Muscle of arm (tissue), 1 donor: ENCODE measurements at regions not wholly inside any gene's neighbourhood (a gene's known extent, or its start where the extent isn't known, plus 50 kb on each side); places are given as distances from the start of the nearest gene placed in this dataset.

Experiments
- DNase-seq: peaks from one replicate; pipeline ENCODE4 v3.0.0-alpha.2; 2013

- no peak for DNase-seq
These were observed 309.6 kb upstream of the EDNRB start for GRCh38 chr13:78228211-78228610.

DNA sequence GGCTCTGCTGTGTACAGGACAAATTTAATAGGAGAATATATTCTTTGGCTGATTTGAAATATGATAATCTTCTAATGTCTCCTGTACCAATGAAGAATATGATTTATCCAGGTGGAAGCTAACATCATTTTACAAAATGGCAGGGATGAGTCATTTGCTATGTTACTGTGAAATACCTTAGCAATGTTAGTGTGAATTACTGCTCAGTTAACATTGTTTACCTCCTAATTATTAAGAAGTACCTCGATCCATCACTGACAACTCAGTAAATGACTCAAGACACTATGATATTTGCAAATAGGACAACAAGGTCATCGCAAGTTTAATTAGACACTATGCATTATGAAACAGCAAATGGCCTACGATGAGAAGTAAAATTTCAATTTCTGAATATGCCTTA, 309.1 kb upstream of the EDNRB start:
- DNase-seq = no peak

DNA sequence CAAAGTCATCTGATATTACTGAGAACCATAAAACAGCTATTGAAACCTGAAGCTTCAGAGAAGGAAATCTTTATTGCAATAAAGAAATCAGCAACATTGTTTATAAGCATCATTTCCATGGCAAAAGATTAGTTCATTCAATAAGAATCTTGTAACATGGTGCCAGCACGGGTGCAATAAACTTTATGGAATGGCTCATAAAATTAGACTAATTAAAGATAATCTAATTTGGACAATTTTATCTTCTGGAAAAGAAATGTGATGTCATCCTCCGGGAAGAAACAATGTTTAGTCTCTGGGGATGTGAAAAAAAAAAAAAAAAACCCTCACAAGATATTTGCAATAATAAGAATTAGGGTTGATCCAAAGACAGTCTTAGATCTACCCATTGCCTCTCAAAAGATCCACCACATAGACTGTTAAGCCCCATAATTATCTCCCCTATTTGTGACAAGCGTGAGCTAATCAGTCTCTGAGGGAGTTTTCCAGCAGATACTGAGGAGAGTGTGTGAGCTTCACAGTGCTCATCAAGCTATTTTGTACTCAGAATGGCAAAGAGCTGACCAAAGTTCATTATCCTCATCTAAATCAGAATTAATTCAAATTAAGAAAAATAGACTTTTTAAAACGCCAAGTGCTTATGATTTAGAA, 297.0 kb upstream of the EDNRB start:
- no peak for DNase-seq

DNA sequence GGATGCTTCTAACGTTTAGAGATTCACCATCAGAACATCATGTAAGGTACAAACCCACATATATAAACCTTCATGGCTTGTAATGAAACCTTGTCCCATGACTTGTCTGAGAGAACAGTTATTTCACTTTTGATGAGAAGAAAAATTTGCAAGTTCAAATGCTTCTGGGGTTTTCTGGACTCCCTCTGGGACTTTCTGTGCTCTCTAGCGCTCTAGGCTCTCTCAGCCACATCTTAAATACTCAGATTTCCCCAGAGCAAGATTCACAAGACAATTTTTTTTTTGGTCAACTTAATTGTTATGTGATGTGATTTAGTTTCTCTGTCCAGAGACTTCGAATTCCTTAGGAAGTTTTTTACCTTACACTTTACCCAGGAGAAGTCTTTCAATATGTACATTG, 282.8 kb upstream of the EDNRB start:
- no peak for DNase-seq

DNA sequence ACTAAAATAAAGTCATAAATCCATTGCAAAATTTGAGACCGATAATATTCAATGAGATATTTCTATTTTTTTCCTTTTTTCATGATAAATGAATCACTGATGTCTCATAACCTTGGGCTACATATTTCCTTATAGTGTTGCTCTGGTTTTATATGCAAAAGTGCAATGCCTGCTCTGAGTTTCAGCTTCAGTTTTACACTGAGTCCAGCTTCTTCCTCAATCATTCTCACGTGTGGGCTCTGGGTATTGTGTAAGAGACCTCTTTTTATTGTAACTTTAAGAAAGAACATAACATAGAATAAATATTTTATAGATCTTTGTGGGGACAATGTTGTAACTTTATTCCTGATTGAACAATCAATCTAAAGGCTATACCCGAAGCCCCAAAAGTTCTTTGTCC, 280.2 kb upstream of the EDNRB start:
- no peak for DNase-seq

DNA sequence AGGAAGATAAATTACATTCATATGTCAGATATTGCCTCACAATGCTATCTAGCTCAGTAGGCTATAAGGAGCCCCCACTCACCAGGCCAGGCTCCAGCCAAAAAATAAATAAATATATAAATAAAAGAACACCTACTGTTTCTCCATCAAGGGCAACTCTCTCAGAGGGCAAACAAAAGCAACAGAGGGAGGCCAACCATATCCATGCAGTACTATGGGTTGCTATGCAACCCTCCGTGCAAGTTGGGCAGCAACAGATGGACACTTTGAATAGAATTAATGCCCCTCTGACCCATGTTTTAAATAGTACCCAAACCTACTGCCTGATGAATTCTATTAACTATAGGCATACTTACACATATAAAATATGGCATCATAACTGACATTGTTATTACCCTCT, 279.8 kb upstream of the EDNRB start:
- no peak for DNase-seq

GRCh38 chr13:78197231-78197630, 278.6 kb upstream of the EDNRB start:
- no peak for DNase-seq

- no peak for DNase-seq
These were observed 276.4 kb upstream of the EDNRB start for GRCh38 chr13:78194904-78195639.

DNA sequence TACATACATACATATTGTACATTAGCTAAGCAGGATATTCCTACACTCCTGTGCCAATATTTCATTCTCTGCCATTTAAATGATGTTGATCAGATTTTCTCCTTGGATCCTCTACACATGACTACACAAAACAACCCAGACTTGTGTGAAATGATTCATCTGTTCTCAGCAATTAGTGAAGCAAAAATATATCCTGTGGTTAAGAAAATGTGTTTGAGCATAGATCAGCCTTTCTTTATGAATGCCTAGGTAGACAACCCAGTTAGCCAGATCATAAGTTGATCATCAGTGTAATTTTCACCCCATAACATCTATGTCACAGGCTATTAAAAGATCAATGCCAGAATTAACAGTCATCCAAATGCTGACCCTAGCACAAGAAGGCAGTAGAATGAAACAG, 275.2 kb upstream of the EDNRB start:
- DNase-seq = no peak

- no peak for DNase-seq
These were observed 274.1 kb upstream of the EDNRB start for GRCh38 chr13:78192716-78193115.

- no peak for DNase-seq
These were observed 271.7 kb upstream of the EDNRB start for GRCh38 chr13:78190296-78190695.

- no peak for DNase-seq
These were observed 269.1 kb upstream of the EDNRB start for GRCh38 chr13:78187781-78188180.

- no peak for DNase-seq
These were observed 267.1 kb upstream of the EDNRB start for GRCh38 chr13:78185700-78186099.

GRCh38 chr13:78183732-78184131, 265.1 kb upstream of the EDNRB start:
- DNase-seq = no peak

- no peak for DNase-seq
These were observed 264.2 kb upstream of the EDNRB start for GRCh38 chr13:78182813-78183212.

GRCh38 chr13:78177306-78177705, 258.7 kb upstream of the EDNRB start:
- DNase-seq = no peak

DNA sequence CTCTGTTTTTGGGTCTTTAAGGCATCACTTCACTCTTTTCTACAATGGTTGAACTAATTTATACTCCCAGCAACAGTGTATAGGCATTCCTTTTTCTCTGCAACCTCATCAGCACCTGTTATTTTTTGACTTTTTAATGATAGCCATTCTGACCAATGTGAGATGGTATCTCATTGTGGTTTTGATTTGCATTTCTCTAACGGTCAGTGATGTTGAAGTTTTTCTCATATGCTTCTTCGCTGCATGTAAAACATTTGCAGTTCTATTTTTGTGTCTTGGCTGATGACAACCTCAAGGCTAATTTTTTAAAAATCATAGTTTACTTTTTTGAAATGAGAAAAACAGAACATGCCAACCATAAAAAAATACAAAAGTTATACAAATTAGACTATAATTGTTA, 258.2 kb upstream of the EDNRB start:
- no peak for DNase-seq

GRCh38 chr13:78169386-78169785, 250.8 kb upstream of the EDNRB start:
- DNase-seq = no peak

DNA sequence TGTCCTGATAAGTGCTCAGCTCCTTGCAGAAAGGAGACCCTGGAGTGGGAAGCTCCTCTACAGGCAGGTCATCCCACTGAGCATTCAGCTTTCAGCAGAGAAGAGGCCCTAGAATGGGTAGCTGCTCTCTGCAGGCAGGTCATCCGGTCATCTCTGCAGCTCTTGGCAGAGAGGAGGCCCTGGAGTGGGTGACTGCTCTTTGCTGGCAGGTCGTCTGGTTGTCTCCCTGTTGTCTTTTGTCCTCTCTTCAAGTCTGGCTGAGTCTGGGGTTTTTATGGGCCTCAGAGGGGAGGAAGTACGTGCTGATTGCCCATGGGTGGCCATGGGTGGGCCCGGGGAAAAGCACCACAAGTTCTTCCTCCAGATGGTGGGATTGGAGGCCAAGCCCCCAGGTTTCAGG, 250.3 kb upstream of the EDNRB start:
- no peak for DNase-seq

DNA sequence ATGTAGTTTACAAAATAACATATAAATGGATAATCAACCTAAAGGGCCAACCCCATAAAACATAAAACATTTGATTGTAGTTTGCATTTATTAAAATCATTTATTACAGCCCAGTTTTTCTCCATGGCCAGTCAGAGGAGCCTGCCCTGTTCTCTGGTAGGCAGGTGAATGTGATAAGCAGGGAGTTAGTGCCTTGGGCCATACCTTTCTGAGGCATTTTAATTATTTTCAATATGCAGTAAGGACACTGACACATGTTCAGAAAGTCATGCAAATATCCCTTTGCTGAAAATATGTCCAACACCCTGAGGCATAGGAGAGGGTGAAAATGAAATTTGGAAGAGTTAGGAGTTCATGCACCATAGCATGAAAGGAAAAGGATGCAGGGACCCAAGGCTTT, 242.6 kb upstream of the EDNRB start:
- no peak for DNase-seq

DNA sequence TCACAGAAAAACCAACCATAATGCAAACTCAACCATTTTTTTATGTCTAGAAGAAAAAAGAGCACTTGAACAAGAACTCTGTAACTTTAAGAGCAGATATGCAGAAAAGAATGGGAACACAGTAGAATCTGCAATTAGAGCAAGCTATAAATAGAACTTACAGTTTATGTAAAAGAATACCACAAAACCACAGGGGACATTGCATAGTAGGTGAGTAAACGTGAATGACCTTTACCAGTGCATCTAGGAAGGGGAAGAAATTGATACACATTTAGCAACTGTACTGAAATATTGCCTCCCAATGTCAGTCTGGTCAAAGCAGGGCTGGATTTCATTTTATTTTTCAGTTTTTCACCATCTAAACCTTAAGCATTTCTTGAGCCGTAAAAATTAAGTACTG, 242.2 kb upstream of the EDNRB start:
- DNase-seq = no peak

DNA sequence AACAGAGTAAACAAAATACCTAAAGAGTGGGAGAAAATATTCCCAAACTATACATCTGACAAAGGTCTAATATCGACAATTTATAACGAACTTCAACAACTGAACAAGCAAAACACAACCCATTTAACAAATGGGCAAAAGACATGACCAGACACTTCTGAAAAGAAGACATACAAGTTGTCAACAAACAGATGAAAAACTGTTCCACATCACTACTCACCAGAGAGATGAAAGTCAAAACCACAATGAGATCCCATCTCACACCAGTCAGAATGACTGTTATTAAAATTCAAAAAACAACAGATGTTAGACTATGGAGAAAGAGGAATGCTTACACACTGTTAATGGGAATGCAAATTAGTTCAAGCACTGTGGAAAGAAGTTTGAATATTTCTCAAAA, 233.8 kb upstream of the EDNRB start:
- DNase-seq = no peak

DNA sequence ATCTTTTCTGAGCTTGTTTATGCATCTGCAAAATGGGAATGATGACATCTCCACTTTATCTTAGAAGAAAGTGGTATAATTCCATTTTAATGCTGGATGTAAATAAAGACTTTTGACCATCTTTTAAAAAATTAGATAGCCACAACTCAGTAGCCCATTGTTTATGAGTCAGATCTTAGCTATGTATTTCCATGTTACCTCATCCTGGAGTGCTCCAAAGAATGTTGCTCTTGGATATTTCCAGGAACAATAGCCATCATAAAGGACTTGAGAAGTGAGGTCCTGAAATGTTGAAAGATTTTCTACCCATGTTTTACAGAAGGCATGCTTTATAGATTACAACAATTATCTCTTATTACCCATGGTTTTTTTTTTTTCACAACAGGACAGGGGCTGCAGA, 229.3 kb upstream of the EDNRB start:
- DNase-seq = no peak

- DNase-seq = no peak
These were observed 226.6 kb upstream of the EDNRB start for GRCh38 chr13:78145276-78145675.
